H9 (cell line): ENCODE measurements at regions not wholly inside any gene's neighbourhood (a gene's known extent, or its start where the extent isn't known, plus 50 kb on each side); places are given as distances from the start of the nearest gene placed in this dataset.
"Not testable (repeated sequence)": the region's sequence is repeated elsewhere in the genome, so short reads cannot be mapped to it uniquely, and the experiment has no call there.

Experiments used
- DNase-seq: peaks from one replicate; pipeline ENCODE4 v3.0.0-alpha.2; 2017
- H2AFZ ChIP-seq: one replicate; pipeline ENCODE4 v1.6.1; 2013; ENCODE audit warnings: mild to moderate bottlenecking, low read length, control low read depth, moderate library complexity
- H2AK5ac ChIP-seq: 2 replicates; pipeline ENCODE4 v1.6.1; 2013; ENCODE audit warnings: low read length, control low read depth, mixed read lengths; ENCODE audit not compliant: insufficient read length
- H2BK120ac ChIP-seq: one replicate; pipeline ENCODE4 v1.6.1; 2013; ENCODE audit warnings: low read depth, mild to moderate bottlenecking, low read length, control low read depth, inconsistent platforms; ENCODE audit not compliant: poor library complexity, severe bottlenecking
- H2BK12ac ChIP-seq: 2 replicates; pipeline ENCODE4 v1.6.1; 2013; ENCODE audit warnings: low read length, control low read depth, mixed read lengths, low read depth; ENCODE audit not compliant: insufficient read length
- H2BK15ac ChIP-seq: 2 replicates; pipeline ENCODE4 v1.6.1; 2013; ENCODE audit warnings: low read depth, low read length, control low read depth
- H2BK20ac ChIP-seq: one replicate; pipeline ENCODE4 v1.6.1; 2013; ENCODE audit warnings: low read depth, mild to moderate bottlenecking, low read length, control low read depth, inconsistent platforms; ENCODE audit not compliant: poor library complexity, severe bottlenecking
- H2BK5ac ChIP-seq: 2 replicates; pipeline ENCODE4 v1.6.1; 2013; ENCODE audit warnings: low read length, control low read depth, mixed read lengths; ENCODE audit not compliant: insufficient read length
- H3K14ac ChIP-seq: 2 replicates; pipeline ENCODE4 v1.6.1; 2013; ENCODE audit warnings: low read length, control low read depth; ENCODE audit not compliant: insufficient read depth
- H3K18ac ChIP-seq: 2 replicates; pipeline ENCODE4 v1.6.1; 2013; ENCODE audit warnings: low read depth, mild to moderate bottlenecking, mixed read lengths, low read length, control low read depth; ENCODE audit not compliant: insufficient read length
- H3K23ac ChIP-seq: 2 replicates; pipeline ENCODE4 v1.6.1; 2013; ENCODE audit warnings: low read length, control low read depth, mixed read lengths, low read depth; ENCODE audit not compliant: insufficient read length
- H3K23me2 ChIP-seq: 2 replicates; pipeline ENCODE4 v1.6.1; 2013; ENCODE audit warnings: low read depth, mild to moderate bottlenecking, mixed read lengths, low read length, control low read depth; ENCODE audit not compliant: insufficient read length, poor library complexity, severe bottlenecking
- H3K27ac ChIP-seq: 2 replicates; pipeline ENCODE4 v1.5.1; 2013; ENCODE audit warnings: low read length, control low read depth, mixed read lengths, low read depth; ENCODE audit not compliant: insufficient read length
- H3K27me3 ChIP-seq: 2 replicates; pipeline ENCODE4 v1.6.1; 2013; ENCODE audit warnings: low read length, control low read depth, inconsistent platforms; ENCODE audit not compliant: insufficient read depth
- H3K4ac ChIP-seq: 2 replicates; pipeline ENCODE4 v1.6.1; 2013; ENCODE audit warnings: low read depth, mild to moderate bottlenecking, control low read depth, inconsistent platforms, low read length, moderate library complexity
- H3K4me1 ChIP-seq: 2 replicates; pipeline ENCODE4 v1.6.1; 2013; ENCODE audit warnings: low read length, control low read depth, inconsistent platforms; ENCODE audit not compliant: insufficient read depth
- H3K4me2 ChIP-seq: 2 replicates; pipeline ENCODE4 v1.6.1; 2013; ENCODE audit warnings: low read length, control low read depth, mixed read lengths; ENCODE audit not compliant: insufficient read length, insufficient read depth
- H3K56ac ChIP-seq: 2 replicates; pipeline ENCODE4 v1.6.1; 2013; ENCODE audit warnings: low read depth, mild to moderate bottlenecking, mixed read lengths, low read length, control low read depth; ENCODE audit not compliant: insufficient read length
- H3K79me1 ChIP-seq: 2 replicates; pipeline ENCODE4 v1.6.1; 2013; ENCODE audit warnings: low read depth, mild to moderate bottlenecking, moderate library complexity, low read length, control low read depth, inconsistent platforms; ENCODE audit not compliant: insufficient read depth, poor library complexity, severe bottlenecking
- H3K79me2 ChIP-seq: 2 replicates; pipeline ENCODE4 v1.6.1; 2013; ENCODE audit warnings: low read length, control low read depth, inconsistent platforms; ENCODE audit not compliant: insufficient read depth
- H3K9ac ChIP-seq: 2 replicates; pipeline ENCODE4 v1.6.1; 2013; ENCODE audit warnings: low read length, control low read depth, mixed read lengths; ENCODE audit not compliant: insufficient read length; ENCODE audit errors: extremely low read depth
- H3K9me3 ChIP-seq: one replicate; pipeline ENCODE4 v1.6.1; 2013; ENCODE audit warnings: low read depth, low read length, inconsistent platforms; ENCODE audit not compliant: control insufficient read depth
- H3T11ph ChIP-seq: one replicate; pipeline ENCODE4 v1.6.1; 2013; ENCODE audit warnings: mild to moderate bottlenecking, low read length, control low read depth, inconsistent platforms
- H4K20me1 ChIP-seq: one replicate; pipeline ENCODE4 v1.6.1; 2013; ENCODE audit not compliant: control insufficient read depth, insufficient read length, insufficient read depth
- H4K5ac ChIP-seq: 2 replicates; pipeline ENCODE4 v1.6.1; 2013; ENCODE audit warnings: low read depth, mild to moderate bottlenecking, mixed read lengths, low read length, control low read depth; ENCODE audit not compliant: insufficient read length
- H4K8ac ChIP-seq: replicated peaks from 2 replicates; pipeline ENCODE4 v1.6.1; 2013; ENCODE audit warnings: low read length, control low read depth, mixed read lengths, low read depth; ENCODE audit not compliant: insufficient read length
- H4K91ac ChIP-seq: 2 replicates; pipeline ENCODE4 v1.6.1; 2013; ENCODE audit warnings: low read depth, mild to moderate bottlenecking, moderate library complexity, mixed read lengths, low read length, control low read depth; ENCODE audit not compliant: insufficient read length
- H3K27ac Mint-ChIP-seq, 3 experiments: 2 replicates in 2 of 3; 3 replicates in 1 of 3; pipeline ENCODE4 v1.8.0; 2020 to 2021; ENCODE audit warnings: mixed read lengths in 3 of 3, mild to moderate bottlenecking in 1 of 3, moderate library complexity in 1 of 3
- H3K27me3 Mint-ChIP-seq: 2 replicates; pipeline ENCODE4 v1.8.0; 2021; ENCODE audit warnings: low read depth, mild to moderate bottlenecking, moderate library complexity, mixed read lengths
- H3K36me3 Mint-ChIP-seq, 3 experiments: 2 replicates in 2 of 3; 3 replicates in 1 of 3; pipeline ENCODE4 v1.8.0; 2020 to 2021; ENCODE audit warnings: low read depth in 3 of 3, mixed read lengths in 3 of 3; ENCODE audit not compliant: insufficient read depth in 1 of 3
- H3K4me1 Mint-ChIP-seq, 2 experiments: 2 replicates each; pipeline ENCODE4 v1.8.0; 2020; ENCODE audit warnings: mixed read lengths in 2 of 2
- H3K4me3 Mint-ChIP-seq, 2 experiments: 2 replicates in 1 of 2; 3 replicates in 1 of 2; pipeline ENCODE4 v1.8.0; 2020 to 2021; ENCODE audit warnings: mild to moderate bottlenecking in 2 of 2, mixed read lengths in 2 of 2, moderate library complexity in 1 of 2
- H3K9me3 Mint-ChIP-seq, 2 experiments: 2 replicates in 1 of 2; 3 replicates in 1 of 2; pipeline ENCODE4 v1.8.0; 2020; ENCODE audit warnings: mild to moderate bottlenecking in 2 of 2, mixed read lengths in 2 of 2, moderate library complexity in 1 of 2
- WGBS: extraction: QIAGEN DNeasy Blood & Tissue Kit; methylation state at CpG from one replicate; pipeline ENCODE4 v1.1.7; 2013; ENCODE audit warnings: missing lambda C conversion rate, low lambda C conversion rate, mixed read lengths; ENCODE audit not compliant: insufficient read length; ENCODE audit errors: extremely low coverage; 5-methylcytosine and 5-hydroxymethylcytosine counted together
- TF ChIP-seq, protein P1 (sequence below): fragments of 200-600 bp; sonication (generic); conservative IDR thresholded peaks from 3 replicates; pipeline ENCODE4 v1.8.0; 2021; ENCODE audit warnings: antibody characterized with exemption, mild to moderate bottlenecking

DNA sequence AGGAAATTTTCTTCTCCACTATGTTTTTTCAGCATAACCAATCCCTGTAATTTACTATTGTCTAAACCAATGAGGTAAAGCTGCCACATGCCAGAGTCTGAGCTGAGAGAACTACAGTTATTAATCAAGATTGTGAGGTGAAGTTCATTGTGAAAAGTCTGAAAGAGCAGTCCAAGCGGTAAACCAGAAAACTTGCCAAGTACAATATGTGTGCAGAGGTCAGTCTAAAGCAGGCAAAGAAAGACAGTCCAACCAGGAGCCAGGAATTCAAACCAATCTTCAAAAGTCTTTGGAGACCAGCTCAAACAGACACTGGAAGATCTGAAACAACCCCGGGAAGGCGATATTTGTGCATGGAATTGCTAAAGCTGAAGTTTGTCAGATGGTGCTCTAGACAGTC is 229.1 kb upstream of the POU3F4 start:
- Histone ChIP-seq H4K91ac (no peak overlapping the region), H2AK5ac (no peak overlapping the region), H2BK12ac (no peak overlapping the region), H3K56ac (no peak overlapping the region), H2BK20ac (no peak overlapping the region), H2BK15ac (no peak overlapping the region), H3K23me2 (no peaks in the 10 kb centered on the region), H4K5ac (no peak overlapping the region), H2BK120ac (no peak overlapping the region), H2BK5ac (no peak overlapping the region), H3K18ac (no peak overlapping the region), H3K4ac (no peak overlapping the region), H3K27ac (no peak overlapping the region), H3K4me2 (no peak overlapping the region), H4K20me1 (no peaks in the 10 kb centered on the region), H3K9me3 (peaks cover 5% of the 10 kb centered on the region), H3K14ac (no peak overlapping the region), H2AFZ (no peak overlapping the region), H3K9ac (no peak overlapping the region), H3K79me1 (no peaks in the 10 kb centered on the region), H3T11ph (no peak overlapping the region), H3K79me2 (no peaks in the 10 kb centered on the region), H3K23ac (no peak overlapping the region), H4K8ac (no peak overlapping the region), H3K4me1 (no peaks in the 10 kb centered on the region), H3K27me3 (no peaks in the 10 kb centered on the region)
- Mint-ChIP-seq H3K27ac (no peak overlapping the region), H3K27me3 (no peaks in the 10 kb centered on the region), H3K36me3 (peaks cover under 1 to 5% (median 2%) of the 10 kb centered on the region in 3 experiments; a peak in 4 of 7 replicates), H3K4me3 (no peak overlapping the region), H3K9me3 (peaks cover 52% of the 10 kb centered on the region in 2 experiments), H3K4me1 (no peaks in the 10 kb centered on the region)
- no CpG with 5 or more reads among the region's 3 CpGs for WGBS
- TF ChIP-seq, protein P1, sequence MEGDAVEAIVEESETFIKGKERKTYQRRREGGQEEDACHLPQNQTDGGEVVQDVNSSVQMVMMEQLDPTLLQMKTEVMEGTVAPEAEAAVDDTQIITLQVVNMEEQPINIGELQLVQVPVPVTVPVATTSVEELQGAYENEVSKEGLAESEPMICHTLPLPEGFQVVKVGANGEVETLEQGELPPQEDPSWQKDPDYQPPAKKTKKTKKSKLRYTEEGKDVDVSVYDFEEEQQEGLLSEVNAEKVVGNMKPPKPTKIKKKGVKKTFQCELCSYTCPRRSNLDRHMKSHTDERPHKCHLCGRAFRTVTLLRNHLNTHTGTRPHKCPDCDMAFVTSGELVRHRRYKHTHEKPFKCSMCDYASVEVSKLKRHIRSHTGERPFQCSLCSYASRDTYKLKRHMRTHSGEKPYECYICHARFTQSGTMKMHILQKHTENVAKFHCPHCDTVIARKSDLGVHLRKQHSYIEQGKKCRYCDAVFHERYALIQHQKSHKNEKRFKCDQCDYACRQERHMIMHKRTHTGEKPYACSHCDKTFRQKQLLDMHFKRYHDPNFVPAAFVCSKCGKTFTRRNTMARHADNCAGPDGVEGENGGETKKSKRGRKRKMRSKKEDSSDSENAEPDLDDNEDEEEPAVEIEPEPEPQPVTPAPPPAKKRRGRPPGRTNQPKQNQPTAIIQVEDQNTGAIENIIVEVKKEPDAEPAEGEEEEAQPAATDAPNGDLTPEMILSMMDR, result no peak
- DNase-seq, result no peak

DNA sequence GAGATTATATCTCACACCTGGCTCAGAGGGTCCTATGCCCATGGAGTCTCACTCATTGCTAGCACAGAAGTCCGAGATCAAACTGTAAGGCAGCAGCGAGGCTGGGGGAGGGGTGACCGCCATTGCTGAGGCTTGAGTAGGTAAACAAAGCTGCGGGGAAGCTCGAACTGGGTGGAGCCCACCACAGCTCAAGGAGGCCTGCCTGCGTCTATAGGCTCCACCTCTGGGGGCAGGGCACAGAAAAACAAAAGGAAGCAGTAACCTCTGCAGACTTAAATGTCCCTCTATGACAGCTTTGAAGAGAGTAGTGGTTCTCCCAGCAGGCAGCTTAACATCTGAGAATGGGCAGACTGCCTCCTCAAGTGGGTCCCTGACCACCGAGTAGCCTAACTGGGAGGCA is 221.5 kb upstream of the POU3F4 start:
- not testable (repeated sequence) for H3K9me3 ChIP-seq, H3K4me1 Mint-ChIP-seq

More for the DNA sequence above, 221.5 kb upstream of the POU3F4 start:
- Mint-ChIP-seq H3K9me3 (peaks cover 94 to 96% of the 10 kb centered on the region in 2 experiments), H3K36me3 (peaks cover 9 to 36% (median 26%) of the 10 kb centered on the region in 3 experiments)
- not testable (repeated sequence) for H4K20me1 ChIP-seq, H3K79me1 ChIP-seq, H3K4me3 Mint-ChIP-seq, H3K23ac ChIP-seq, H3K79me2 ChIP-seq, H2BK20ac ChIP-seq, H3T11ph ChIP-seq, H2AFZ ChIP-seq, H3K56ac ChIP-seq, H3K18ac ChIP-seq, H4K8ac ChIP-seq, H3K27me3 Mint-ChIP-seq, H3K14ac ChIP-seq, H4K5ac ChIP-seq, H3K27ac Mint-ChIP-seq, H2AK5ac ChIP-seq, DNase-seq, H3K27me3 ChIP-seq, H2BK120ac ChIP-seq, H2BK12ac ChIP-seq, H3K4me2 ChIP-seq, H3K4me1 ChIP-seq, H3K27ac ChIP-seq, H2BK5ac ChIP-seq, H3K4ac ChIP-seq, H4K91ac ChIP-seq, H3K23me2 ChIP-seq, H3K9ac ChIP-seq, H2BK15ac ChIP-seq
- no CpG with 5 or more reads among the region's 7 CpGs for WGBS
